ENCODE measurements at regions not wholly inside any gene's neighbourhood (a gene's known extent, or its start where the extent isn't known, plus 50 kb on each side); places are given as distances from the start of the nearest gene placed in this dataset.

GRCh38 chr3:159619341-159619885, 369.2 kb upstream of the IL12A start:
- TF ChIP-seq POLR2A (IDR thresholded peaks at IDR 0.05; ENCODE audit: low read depth, low read length) (no peak), POLR2AphosphoS5 (IDR thresholded peaks at IDR 0.05; ENCODE audit: low read depth, low read length) (no peak), SPI1 (IDR thresholded peaks at IDR 0.05; ENCODE audit: low read depth, low read length) (no peak), TAF1 (IDR thresholded peaks at IDR 0.05; ENCODE audit: low read depth, low read length) (no peak), POU2F2 (IDR thresholded peaks at IDR 0.05; ENCODE audit: low read depth, low read length) (no peak), PAX5 (IDR thresholded peaks at IDR 0.05; ENCODE audit: insufficient read depth, low read length, severe bottlenecking) (no peak)
